ENCODE measurements at regions not wholly inside any gene's neighbourhood (a gene's known extent, or its start where the extent isn't known, plus 50 kb on each side); places are given as distances from the start of the nearest gene placed in this dataset.

DNA sequence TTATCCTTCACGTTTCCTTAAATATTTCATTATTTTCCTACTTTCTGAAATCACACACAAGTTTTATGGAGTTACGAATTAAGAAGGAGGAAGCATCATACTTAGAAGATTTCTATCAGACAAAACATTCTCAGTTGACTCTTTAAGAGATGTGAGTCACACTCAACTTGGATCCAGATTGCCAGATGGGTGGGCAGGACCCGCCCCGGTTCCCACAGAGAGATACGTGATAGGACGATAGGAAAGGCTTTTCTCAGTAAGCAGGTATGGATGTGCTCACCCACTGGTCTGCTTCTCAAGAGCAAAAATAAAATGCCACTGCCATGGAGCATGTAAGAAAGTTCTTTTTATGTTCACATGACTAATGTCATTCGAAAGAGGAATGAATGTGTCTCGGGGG lies 392.6 kb downstream of the MRPL39 start:
- H4K20me1 ChIP-seq (replicated peaks in 1 of 2; ENCODE audit: control insufficient read depth in 1 of 2, insufficient read depth in 2 of 2, low read length in 2 of 2) = no peaks in the 10 kb centered on the region
- CTCF ChIA-PET (ENCODE audit: partially characterized antibody) = interaction anchor here (0.7 kb wide), 1 partner anchor 9 kb away, joined by 4 read pairs; no protein-coding TSS in a partner anchor
- no peak overlapping the region for H3K4me3 ChIP-seq (ENCODE audit: extremely low read depth in 1 of 4, insufficient read depth in 2 of 4, low read depth in 3 of 4, low read length in 4 of 4)
- no peak overlapping the region for H3K4ac ChIP-seq (replicated peaks; ENCODE audit: insufficient read length, low read depth, low read length)
- no peaks in the 10 kb centered on the region for H3K4me1 ChIP-seq (replicated peaks in 1 of 4; ENCODE audit: control insufficient read depth in 3 of 4, insufficient read depth in 4 of 4, low read length in 3 of 4)
- H3K79me1 ChIP-seq (ENCODE audit: low read depth, low read length) = no peaks in the 10 kb centered on the region
- no peak overlapping the region for H3K27ac ChIP-seq (ENCODE audit: low read depth, low read length)
- no peak overlapping the region for H2AFZ ChIP-seq (ENCODE audit: low read length)
- H2BK20ac ChIP-seq (ENCODE audit: low read length) = no peak overlapping the region
- no peaks in the 10 kb centered on the region for H3K23me2 ChIP-seq (ENCODE audit: low read depth, low read length)
- H2BK12ac ChIP-seq (ENCODE audit: low read depth, low read length) = no peak overlapping the region
- H2BK120ac ChIP-seq (replicated peaks; ENCODE audit: low read depth, low read length) = no peak overlapping the region
- DNase-seq (ENCODE audit: low read depth in 1 of 2, low spot score in 2 of 2) (no peak), FAIRE-seq (no peak)
- no peaks in the 10 kb centered on the region; a peak in 1 of 4 replicates for H3K9me3 ChIP-seq (ENCODE audit: insufficient read depth in 2 of 2, low read depth in 1 of 2, low read length in 1 of 2)
- H4K5ac ChIP-seq (ENCODE audit: insufficient read length, low read depth, low read length) = no peak overlapping the region
- H3K23ac ChIP-seq (ENCODE audit: insufficient read length) = no peak overlapping the region
- no peak overlapping the region for H2BK15ac ChIP-seq (ENCODE audit: low read length)
- no peak overlapping the region for H2BK5ac ChIP-seq (ENCODE audit: low read depth, low read length)
- H3K9ac ChIP-seq (replicated peaks in 1 of 4; ENCODE audit: extremely low read depth in 1 of 4, low read depth in 3 of 4, low read length in 3 of 4) = no peak overlapping the region
- H3K14ac ChIP-seq (ENCODE audit: insufficient read length) = no peak overlapping the region
- no peak overlapping the region for H4K8ac ChIP-seq (ENCODE audit: extremely low read depth, insufficient read depth, low read length)
- POLR2A ChIA-PET (ENCODE audit: partially characterized antibody) = no interaction called here
- no peak overlapping the region for H3K4me2 ChIP-seq (ENCODE audit: insufficient read depth in 1 of 2, low read depth in 2 of 2, low read length in 2 of 2)
- no peaks in the 10 kb centered on the region for H3K27me3 ChIP-seq (replicated peaks in 1 of 4; ENCODE audit: control insufficient read depth in 3 of 4, extremely low read depth in 1 of 4, insufficient read depth in 3 of 4, low read length in 3 of 4)
- no peak overlapping the region for H4K91ac ChIP-seq (replicated peaks; ENCODE audit: insufficient read length, low read length)
- H2AK5ac ChIP-seq (ENCODE audit: low read depth, low read length) = no peak overlapping the region
- 98% methylated on average over 8 of the region's 8 CpGs; no CpG with 5 or more reads in 1 of the 2 experiments for WGBS, 2 experiments (ENCODE audit: extremely low coverage in 1 of 2, insufficient coverage in 1 of 2, insufficient read length in 1 of 2, insufficient replicate concordance in 2 of 2, low coverage in 1 of 2, low lambda C conversion rate in 2 of 2, missing lambda C conversion rate in 1 of 2)
- no peaks in the 10 kb centered on the region for H3K36me3 ChIP-seq (ENCODE audit: control insufficient read depth in 2 of 4, insufficient read depth in 4 of 4, low read length in 3 of 4)
- no peaks in the 10 kb centered on the region for H3K79me2 ChIP-seq (ENCODE audit: control insufficient read depth in 1 of 2, insufficient read depth in 2 of 2, low read length in 2 of 2)
- H3K56ac ChIP-seq (replicated peaks; ENCODE audit: insufficient read length, low read depth, low read length) = no peak overlapping the region
- no peak overlapping the region for H3K18ac ChIP-seq (ENCODE audit: extremely low read depth, low read length)
- TF ChIP-seq KDM4A (IDR thresholded peaks at IDR 0.05; ENCODE audit: low read depth, low read length, severe bottlenecking) (no peak), BACH1 (IDR thresholded peaks at IDR 0.05; ENCODE audit: low read length) (no peak), SIN3A (conservative IDR thresholded peaks at IDR 0.05 in 1 of 2, IDR thresholded peaks at IDR 0.05 in 1 of 2; ENCODE audit: low read depth in 1 of 2, low read length in 2 of 2) (no peak), MAFK (IDR thresholded peaks at IDR 0.05; ENCODE audit: low read depth, low read length) (no peak), RXRA (IDR thresholded peaks at IDR 0.05; ENCODE audit: insufficient read depth, low read depth, low read length) (no peak), CTBP2 (IDR thresholded peaks at IDR 0.05; ENCODE audit: borderline replicate concordance, insufficient read depth, insufficient read length, low read length) (no peak), SP4 (IDR thresholded peaks at IDR 0.05; ENCODE audit: low read length) (no peak), KDM1A (IDR thresholded peaks at IDR 0.05; ENCODE audit: borderline replicate concordance, low read length) (no peak), EP300 (IDR thresholded peaks at IDR 0.05; ENCODE audit: borderline replicate concordance in 1 of 2, low read depth in 2 of 2, low read length in 2 of 2) (no peak), EZH2 (IDR thresholded peaks at IDR 0.05; ENCODE audit: low read depth, low read length, severe bottlenecking) (no peak), SIX5 (IDR thresholded peaks at IDR 0.05; ENCODE audit: low read depth, low read length) (no peak)
